SH-SY5Y (cell line): ENCODE measurements at regions not wholly inside any gene's neighbourhood (a gene's known extent, or its start where the extent isn't known, plus 50 kb on each side); places are given as distances from the start of the nearest gene placed in this dataset.

Experiments
- GATA2 ChIP-seq: IDR thresholded peaks from 2 replicates; pipeline ENCODE4 v1.6.1; 2011; ENCODE audit warnings: mild to moderate bottlenecking, low read depth, low read length
- GATA3 ChIP-seq: IDR thresholded peaks from 2 replicates; pipeline ENCODE4 v1.6.1; 2011; ENCODE audit warnings: low read depth, mild to moderate bottlenecking, low read length, moderate library complexity

- TF ChIP-seq GATA3, result no peak
- no peak for TF ChIP-seq GATA2
These were observed 431.1 kb upstream of the CDH19 start for GRCh38 chr18:67035026-67035425.

- TF ChIP-seq GATA3 (no peak), GATA2 (no peak)
These were observed 419.2 kb upstream of the CDH19 start for GRCh38 chr18:67023059-67023458.

DNA sequence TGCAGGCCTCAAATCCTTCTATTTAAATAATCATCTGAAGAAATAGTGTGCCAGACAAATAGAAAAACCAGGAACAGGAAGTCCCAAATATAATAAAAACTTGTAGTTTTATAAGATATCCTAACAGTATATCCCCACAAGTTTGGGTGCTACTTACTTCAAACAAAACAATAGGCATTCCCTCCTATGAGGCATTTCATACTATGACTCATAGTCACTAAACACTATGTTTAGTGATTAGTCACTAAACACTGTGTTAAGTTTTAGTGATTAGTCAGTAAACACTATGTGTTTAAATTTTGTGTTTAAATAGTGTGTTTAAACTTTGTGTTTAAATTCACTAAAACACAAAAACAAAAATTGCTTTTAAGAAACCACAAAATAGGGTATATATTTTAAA lies 407.0 kb upstream of the CDH19 start:
- TF ChIP-seq GATA2 (no peak), GATA3 (no peak)

- no peak for TF ChIP-seq GATA3
- TF ChIP-seq GATA2, result no peak
These were observed 404.1 kb upstream of the CDH19 start for GRCh38 chr18:67007999-67008398.

DNA sequence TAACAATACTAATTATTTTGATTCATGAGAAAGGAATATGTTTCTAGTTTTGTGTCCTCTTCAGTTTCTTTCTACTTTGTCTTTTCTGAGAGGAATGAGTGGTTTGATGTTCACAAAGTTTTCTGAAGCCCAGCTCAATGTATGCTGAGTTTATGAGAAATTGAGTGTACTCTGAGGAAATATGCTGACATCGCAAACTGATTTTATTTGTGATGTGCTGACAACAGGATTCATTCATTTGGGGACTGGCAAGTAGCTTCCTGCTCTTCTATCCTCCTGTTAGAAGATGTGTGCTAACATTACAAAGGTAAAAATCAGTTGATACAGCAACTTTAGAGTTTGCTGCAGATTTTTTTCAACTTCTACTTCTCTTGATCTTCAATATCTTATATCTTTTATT lies 403.2 kb upstream of the CDH19 start:
- TF ChIP-seq GATA2, result no peak
- no peak for TF ChIP-seq GATA3

DNA sequence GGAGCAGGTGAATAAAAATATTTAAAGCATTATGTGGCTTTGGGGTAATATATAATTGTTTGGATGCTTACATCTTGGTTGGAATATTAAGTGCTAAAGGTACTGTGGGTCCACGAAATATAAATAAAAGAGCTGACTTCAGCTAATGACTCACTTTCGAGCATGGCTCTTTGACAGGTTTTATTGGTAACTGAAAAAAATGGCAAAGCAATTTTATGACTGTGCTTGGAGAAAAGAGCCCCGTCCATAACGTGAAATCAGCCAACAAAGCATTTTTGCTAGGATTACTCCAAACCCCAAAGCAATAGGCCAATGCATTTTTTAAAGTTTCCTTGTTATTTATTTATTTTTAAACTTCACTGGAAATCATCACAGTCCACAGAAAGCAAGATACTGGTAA lies 397.2 kb upstream of the CDH19 start:
- TF ChIP-seq GATA3, result no peak
- TF ChIP-seq GATA2, result no peak

- no peak for TF ChIP-seq GATA2
- no peak for TF ChIP-seq GATA3
These were observed 395.1 kb upstream of the CDH19 start for GRCh38 chr18:66999003-66999402.

DNA sequence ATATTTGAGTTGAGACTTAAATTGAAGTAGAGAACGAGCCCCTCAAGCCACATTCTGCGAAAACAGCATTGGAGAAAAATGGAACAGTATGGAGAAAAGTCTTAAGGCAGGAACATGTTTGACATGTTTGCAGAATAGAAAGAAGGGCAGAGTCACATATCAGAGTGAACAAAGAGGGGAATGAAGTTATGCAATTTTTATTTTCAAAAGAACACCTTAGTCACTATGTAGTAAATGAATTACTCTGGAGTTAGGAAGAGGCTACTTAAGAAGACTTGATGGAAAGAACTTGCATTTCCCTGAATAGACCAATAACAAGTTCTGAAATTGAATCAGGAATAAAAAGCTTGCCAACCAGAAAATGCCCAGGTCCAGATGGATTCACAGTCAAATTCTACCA lies 391.4 kb upstream of the CDH19 start:
- no peak for TF ChIP-seq GATA3
- TF ChIP-seq GATA2, result no peak

GRCh38 chr18:66994790-66995189 lies 390.9 kb upstream of the CDH19 start:
- no peak for TF ChIP-seq GATA3
- no peak for TF ChIP-seq GATA2

DNA sequence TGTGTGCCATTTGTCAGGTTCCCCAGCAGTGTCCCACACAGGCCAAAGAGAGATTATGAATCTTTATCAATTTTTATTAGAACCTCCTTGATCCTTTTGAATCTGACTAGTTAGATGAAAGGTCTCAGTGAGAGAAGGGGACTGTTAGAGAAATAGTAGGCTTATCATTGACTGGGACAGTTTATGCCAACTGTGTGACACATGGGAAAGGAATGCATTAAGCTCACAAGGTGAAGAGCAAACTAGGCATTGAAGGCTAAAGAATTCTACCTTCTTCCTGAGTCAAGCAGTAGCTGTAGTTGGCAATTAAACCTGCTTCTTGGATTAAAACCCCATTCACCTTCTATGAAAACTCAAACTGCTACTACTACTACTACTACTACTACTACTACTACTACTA lies 389.6 kb upstream of the CDH19 start:
- no peak for TF ChIP-seq GATA2
- TF ChIP-seq GATA3, result no peak

GRCh38 chr18:66990909-66991308 lies 387.0 kb upstream of the CDH19 start:
- TF ChIP-seq GATA3 (no peak), GATA2 (no peak)

- TF ChIP-seq GATA2, result no peak
- TF ChIP-seq GATA3, result no peak
These were observed 375.1 kb upstream of the CDH19 start for GRCh38 chr18:66979009-66979408.

- TF ChIP-seq GATA2, result no peak
- no peak for TF ChIP-seq GATA3
These were observed 368.8 kb upstream of the CDH19 start for GRCh38 chr18:66972681-66973080.

GRCh38 chr18:66971960-66972359 lies 368.1 kb upstream of the CDH19 start:
- TF ChIP-seq GATA3, result no peak
- TF ChIP-seq GATA2, result no peak

DNA sequence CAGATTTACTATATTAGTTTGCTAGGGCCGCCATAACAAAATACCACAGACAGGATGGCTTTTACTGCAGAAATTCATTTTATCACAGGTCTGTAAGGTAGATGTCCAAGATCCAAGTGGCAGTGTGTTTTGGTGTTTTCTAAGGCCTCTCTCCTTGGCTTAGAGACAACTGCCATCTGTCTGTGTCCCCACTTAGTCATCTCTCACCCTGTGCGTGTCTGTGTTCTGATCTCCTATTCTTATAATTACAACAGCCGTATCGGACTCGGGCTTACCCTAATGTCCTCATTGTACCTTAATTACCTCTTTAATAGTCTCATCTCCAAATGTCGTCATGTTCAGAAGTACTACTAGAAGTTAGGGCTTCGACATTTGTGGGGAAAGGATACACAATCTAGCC lies 362.3 kb upstream of the CDH19 start:
- TF ChIP-seq GATA2, result no peak
- TF ChIP-seq GATA3, result no peak

DNA sequence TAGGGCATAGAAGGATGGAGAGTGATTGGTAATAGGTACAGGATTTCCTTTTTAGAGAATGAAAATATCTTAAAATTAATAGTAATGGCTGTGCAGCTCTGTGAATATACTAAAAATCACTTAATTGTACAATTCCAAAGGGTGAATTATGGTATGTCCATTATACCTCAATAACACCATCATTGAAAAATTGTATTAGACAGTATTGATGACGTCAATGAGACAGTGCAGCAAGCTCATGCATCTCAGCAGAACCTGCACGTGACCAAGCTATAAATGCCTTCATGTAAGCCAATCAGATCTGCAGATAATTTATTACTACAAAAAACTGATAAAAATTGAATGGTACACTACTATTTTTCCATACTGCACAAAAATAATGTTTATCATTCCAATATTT lies 354.4 kb upstream of the CDH19 start:
- TF ChIP-seq GATA3, result no peak
- TF ChIP-seq GATA2, result no peak

- TF ChIP-seq GATA3 (no peak), GATA2 (no peak)
These were observed 347.9 kb upstream of the CDH19 start for GRCh38 chr18:66951750-66952149.

- TF ChIP-seq GATA3, result no peak
- TF ChIP-seq GATA2, result no peak
These were observed 345.5 kb upstream of the CDH19 start for GRCh38 chr18:66949419-66949818.
